Upper lobe of right lung (tissue), 1 donor: ENCODE measurements at regions not wholly inside any gene's neighbourhood (a gene's known extent, or its start where the extent isn't known, plus 50 kb on each side); places are given as distances from the start of the nearest gene placed in this dataset.

ENCODE experiments used
- ATAC-seq: fragments of 200-7000 bp; cut with Tn5 transposase; one replicate; pipeline ENCODE4 v1.9.1; 2020; ENCODE audit warnings: mild to moderate bottlenecking, moderate library complexity
- DNase-seq: peaks from one replicate; pipeline ENCODE4 v3.0.0-alpha.2; 2020
- H3K27ac ChIP-seq: fragments of 200-600 bp; one replicate; pipeline ENCODE4 v1.8.0; 2022
- H3K27me3 ChIP-seq: fragments of 200-600 bp; one replicate; pipeline ENCODE4 v1.8.0; 2022; ENCODE audit warnings: mild to moderate bottlenecking
- H3K36me3 ChIP-seq: fragments of 200-600 bp; one replicate; pipeline ENCODE4 v1.8.0; 2022
- H3K4me1 ChIP-seq: fragments of 200-600 bp; one replicate; pipeline ENCODE4 v1.8.0; 2022
- H3K4me3 ChIP-seq: fragments of 200-600 bp; one replicate; pipeline ENCODE4 v1.8.0; 2022; ENCODE audit warnings: mild to moderate bottlenecking
- H3K9me3 ChIP-seq: fragments of 200-600 bp; one replicate; pipeline ENCODE4 v1.8.0; 2022
- intact Hi-C: fragments of 100-400 bp; cut with DNase I; formaldehyde crosslinking; loops from one replicate; pipeline ENCODE4 v1.11.0; 2022
- TF ChIP-seq, protein P1 (sequence below): fragments of 200-600 bp; IDR thresholded peaks from one replicate; pipeline ENCODE4 v1.8.0; 2022; ENCODE audit warnings: antibody characterized with exemption
- donor health status: DM: no; HTN: yes; CAD: no; lungs with severe emphysema.

DNA sequence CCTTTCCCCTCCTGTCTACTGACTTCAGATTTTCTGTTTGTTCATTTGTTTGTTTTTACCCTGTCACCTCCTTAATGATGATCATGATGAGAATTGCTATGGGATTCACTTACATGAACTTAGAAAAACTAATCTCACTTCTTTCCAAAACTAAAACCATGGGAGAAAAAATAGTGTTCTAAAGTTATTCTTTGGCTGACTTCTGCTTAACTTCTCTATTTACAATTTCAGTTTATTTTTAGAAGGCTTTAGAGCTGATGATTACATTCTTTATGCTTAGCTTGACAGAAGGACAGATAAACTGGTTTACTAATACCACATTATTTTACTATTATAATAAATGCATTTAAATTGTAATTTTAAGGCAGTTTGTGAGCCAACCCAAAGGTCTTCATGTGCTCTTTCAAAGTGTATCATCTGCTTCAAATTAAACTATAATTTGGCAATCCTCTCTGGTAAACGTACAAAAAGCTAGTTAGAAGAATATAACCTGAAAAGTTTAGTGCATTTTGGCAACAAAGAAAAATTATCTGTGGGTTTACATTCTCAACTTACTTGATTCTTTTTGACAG lies 676.8 kb upstream of the UBE2E2 start:
- DNase-seq (no peak), ATAC-seq (no peak)
- no peaks in the 10 kb centered on the region for H3K4me1 ChIP-seq

DNA sequence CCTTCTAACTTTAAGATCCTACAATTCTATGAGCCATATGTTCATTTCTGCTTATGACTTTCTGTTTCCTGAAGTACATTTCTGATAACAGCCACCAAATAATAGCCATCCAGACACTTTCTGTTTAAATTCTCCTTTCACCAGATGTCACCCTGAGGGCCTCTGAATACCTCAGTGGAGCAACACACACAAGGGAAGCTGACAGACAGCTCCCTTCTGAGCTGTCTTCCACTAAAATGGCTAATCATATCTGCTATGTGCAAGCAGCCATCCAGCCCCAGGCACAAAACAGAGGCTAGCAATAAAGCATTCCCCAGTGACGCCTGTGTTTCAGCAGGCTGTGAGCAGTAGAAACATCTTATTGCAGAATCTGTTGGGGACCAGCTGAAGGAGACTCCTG lies 666.6 kb upstream of the UBE2E2 start:
- Histone ChIP-seq H3K27me3 (no peaks in the 10 kb centered on the region), H3K4me1 (no peaks in the 10 kb centered on the region), H3K4me3 (no peak overlapping the region), H3K9me3 (no peaks in the 10 kb centered on the region), H3K27ac (no peak overlapping the region), H3K36me3 (no peaks in the 10 kb centered on the region)
- DNase-seq (no peak), ATAC-seq (no peak)
- TF ChIP-seq, protein P1, sequence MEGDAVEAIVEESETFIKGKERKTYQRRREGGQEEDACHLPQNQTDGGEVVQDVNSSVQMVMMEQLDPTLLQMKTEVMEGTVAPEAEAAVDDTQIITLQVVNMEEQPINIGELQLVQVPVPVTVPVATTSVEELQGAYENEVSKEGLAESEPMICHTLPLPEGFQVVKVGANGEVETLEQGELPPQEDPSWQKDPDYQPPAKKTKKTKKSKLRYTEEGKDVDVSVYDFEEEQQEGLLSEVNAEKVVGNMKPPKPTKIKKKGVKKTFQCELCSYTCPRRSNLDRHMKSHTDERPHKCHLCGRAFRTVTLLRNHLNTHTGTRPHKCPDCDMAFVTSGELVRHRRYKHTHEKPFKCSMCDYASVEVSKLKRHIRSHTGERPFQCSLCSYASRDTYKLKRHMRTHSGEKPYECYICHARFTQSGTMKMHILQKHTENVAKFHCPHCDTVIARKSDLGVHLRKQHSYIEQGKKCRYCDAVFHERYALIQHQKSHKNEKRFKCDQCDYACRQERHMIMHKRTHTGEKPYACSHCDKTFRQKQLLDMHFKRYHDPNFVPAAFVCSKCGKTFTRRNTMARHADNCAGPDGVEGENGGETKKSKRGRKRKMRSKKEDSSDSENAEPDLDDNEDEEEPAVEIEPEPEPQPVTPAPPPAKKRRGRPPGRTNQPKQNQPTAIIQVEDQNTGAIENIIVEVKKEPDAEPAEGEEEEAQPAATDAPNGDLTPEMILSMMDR, result no peak
- intact Hi-C loops, result no loop called here

More for the DNA sequence above, 676.8 kb upstream of the UBE2E2 start:
- no peaks in the 10 kb centered on the region for H3K9me3 ChIP-seq
- intact Hi-C loops, result no loop called here
- no peaks in the 10 kb centered on the region for H3K27me3 ChIP-seq
- TF ChIP-seq, protein P1, result no peak
- no peak overlapping the region for H3K4me3 ChIP-seq
- H3K36me3 ChIP-seq, result no peaks in the 10 kb centered on the region
- H3K27ac ChIP-seq, result no peak overlapping the region

DNA sequence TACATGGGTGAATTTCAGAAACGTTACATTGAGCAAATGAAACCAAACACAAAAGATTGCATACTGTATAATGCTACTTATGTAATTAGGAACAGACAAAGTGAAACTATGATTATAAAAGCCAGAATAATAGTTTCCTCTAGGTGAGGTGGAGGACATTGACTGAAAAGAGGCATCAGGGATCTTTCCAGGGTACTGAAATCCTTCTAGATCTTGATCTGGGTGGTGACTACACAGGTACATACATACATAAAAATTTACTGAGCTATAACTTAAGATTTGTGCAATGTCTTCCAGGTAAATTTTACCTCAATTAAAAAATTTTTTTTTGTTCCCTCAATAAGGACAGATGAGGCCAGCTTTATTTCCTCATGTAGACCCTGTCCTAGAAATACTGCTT lies 665.6 kb upstream of the UBE2E2 start:
- TF ChIP-seq, protein P1, result no peak
- Histone ChIP-seq H3K4me3 (no peak overlapping the region), H3K36me3 (no peaks in the 10 kb centered on the region), H3K9me3 (no peaks in the 10 kb centered on the region), H3K4me1 (no peaks in the 10 kb centered on the region), H3K27me3 (no peaks in the 10 kb centered on the region), H3K27ac (no peak overlapping the region)
- intact Hi-C loops, result no loop called here
- no peak for ATAC-seq
- DNase-seq, result no peak

DNA sequence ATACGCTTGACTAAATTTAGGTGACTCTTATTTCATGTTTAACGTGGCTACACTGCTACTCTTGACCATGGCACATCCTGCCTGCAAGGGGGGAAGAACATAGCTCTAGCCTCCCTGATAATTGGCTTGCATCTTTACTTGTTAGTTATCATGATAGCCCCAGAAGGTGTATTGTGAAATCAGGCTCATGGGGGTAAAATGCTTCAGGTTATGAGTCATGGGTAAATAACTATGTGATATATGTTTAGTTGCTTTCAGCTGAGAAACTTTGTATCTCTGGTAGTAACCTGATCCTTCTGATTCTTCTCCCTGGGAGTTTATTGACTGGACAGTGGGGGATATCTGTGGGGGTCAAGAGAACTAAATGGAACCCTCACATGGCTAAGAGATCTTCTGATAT lies 660.8 kb upstream of the UBE2E2 start:
- Histone ChIP-seq H3K4me3 (no peak overlapping the region), H3K27me3 (no peaks in the 10 kb centered on the region), H3K4me1 (no peaks in the 10 kb centered on the region), H3K9me3 (no peaks in the 10 kb centered on the region), H3K27ac (no peak overlapping the region), H3K36me3 (no peaks in the 10 kb centered on the region)
- intact Hi-C loops, result no loop called here
- DNase-seq, result no peak
- TF ChIP-seq, protein P1, result no peak
- ATAC-seq, result no peak

DNA sequence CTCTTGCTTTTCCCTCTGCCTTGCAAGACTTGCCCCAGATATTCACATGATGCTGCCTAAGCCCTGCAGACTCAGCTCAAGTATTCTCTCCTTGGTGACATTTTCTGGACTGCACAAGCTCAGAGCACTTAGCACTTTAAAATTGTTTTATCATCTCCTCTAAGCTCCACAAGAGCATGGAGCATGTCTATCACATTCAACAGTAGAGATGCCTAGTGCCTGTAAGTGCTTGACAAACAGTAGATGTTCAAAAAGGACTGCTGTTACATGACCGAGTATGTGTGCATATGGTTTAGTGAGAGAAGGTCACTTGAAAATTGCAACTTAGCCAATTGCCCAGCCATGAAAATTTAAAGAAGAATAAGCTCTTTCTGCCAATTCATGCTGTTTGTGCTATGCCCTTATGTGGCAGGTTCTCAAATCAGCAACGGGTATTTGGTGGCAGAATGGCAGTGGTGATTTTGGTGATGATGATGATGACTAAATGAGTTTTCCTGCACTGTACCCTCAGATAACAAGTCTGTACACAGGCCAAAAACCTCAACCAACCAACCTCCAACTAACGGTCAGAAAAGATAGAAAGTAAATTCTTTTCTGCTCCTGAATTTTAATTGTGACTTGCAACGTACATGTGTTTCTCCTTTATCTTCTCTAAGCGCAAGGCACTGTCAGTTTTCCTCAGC lies 647.2 kb upstream of the UBE2E2 start:
- TF ChIP-seq, protein P1, result no peak
- peak; percentile 93 for ATAC-seq
- Histone ChIP-seq H3K36me3 (no peaks in the 10 kb centered on the region), H3K27ac (no peak overlapping the region), H3K4me1 (no peaks in the 10 kb centered on the region), H3K9me3 (no peaks in the 10 kb centered on the region), H3K27me3 (no peaks in the 10 kb centered on the region), H3K4me3 (no peak overlapping the region)
- no peak for DNase-seq
- intact Hi-C loops, result no loop called here
